Mucosa of rectum (tissue), 2 donors: ENCODE measurements at regions not wholly inside any gene's neighbourhood (a gene's known extent, or its start where the extent isn't known, plus 50 kb on each side); places are given as distances from the start of the nearest gene placed in this dataset.

Experiments used
- H3K27ac ChIP-seq, 2 donors: one replicate each; pipeline ENCODE4 v1.7.0; 2013; ENCODE audit warnings: inconsistent platforms in 2 of 2, low read depth in 2 of 2, low read length in 2 of 2
- H3K27me3 ChIP-seq, 2 donors: one replicate each; pipeline ENCODE4 v1.7.0; 2013; ENCODE audit warnings: low read length in 2 of 2; ENCODE audit not compliant: control insufficient read depth in 2 of 2, insufficient read depth in 2 of 2
- H3K36me3 ChIP-seq, 2 donors: one replicate each; pipeline ENCODE4 v1.7.0; 2013; ENCODE audit warnings: low read length in 2 of 2; ENCODE audit not compliant: control insufficient read depth in 2 of 2, insufficient read depth in 2 of 2
- H3K4me1 ChIP-seq, 2 donors: one replicate each; pipeline ENCODE4 v1.7.0; 2013; ENCODE audit warnings: low read length in 2 of 2, mild to moderate bottlenecking in 1 of 2; ENCODE audit not compliant: control insufficient read depth in 2 of 2, insufficient read depth in 2 of 2
- H3K4me3 ChIP-seq, 2 donors: one replicate each; pipeline ENCODE4 v1.7.0; 2013; ENCODE audit warnings: low read length in 2 of 2
- H3K9ac ChIP-seq, 2 donors: one replicate each; pipeline ENCODE4 v1.7.0; 2013; ENCODE audit warnings: low read length in 2 of 2, low read depth in 1 of 2, mild to moderate bottlenecking in 1 of 2
- H3K9me3 ChIP-seq, 2 donors: one replicate each; pipeline ENCODE4 v1.7.0; 2013; ENCODE audit warnings: low read length in 2 of 2; ENCODE audit not compliant: control insufficient read depth in 2 of 2
- donor health status: healthy.
- donor health status: Normal muscosa, but diverticular disease.

GRCh38 chr6:163925839-163926238, 511.3 kb downstream of the QKI start:
- Histone ChIP-seq H3K36me3 (no peaks in the 10 kb centered on the region), H3K9ac (no peak overlapping the region), H3K4me3 (no peak overlapping the region), H3K9me3 (no peaks in the 10 kb centered on the region), H3K4me1 (no peaks in the 10 kb centered on the region), H3K27me3 (no peaks in the 10 kb centered on the region), H3K27ac (no peak overlapping the region)

DNA sequence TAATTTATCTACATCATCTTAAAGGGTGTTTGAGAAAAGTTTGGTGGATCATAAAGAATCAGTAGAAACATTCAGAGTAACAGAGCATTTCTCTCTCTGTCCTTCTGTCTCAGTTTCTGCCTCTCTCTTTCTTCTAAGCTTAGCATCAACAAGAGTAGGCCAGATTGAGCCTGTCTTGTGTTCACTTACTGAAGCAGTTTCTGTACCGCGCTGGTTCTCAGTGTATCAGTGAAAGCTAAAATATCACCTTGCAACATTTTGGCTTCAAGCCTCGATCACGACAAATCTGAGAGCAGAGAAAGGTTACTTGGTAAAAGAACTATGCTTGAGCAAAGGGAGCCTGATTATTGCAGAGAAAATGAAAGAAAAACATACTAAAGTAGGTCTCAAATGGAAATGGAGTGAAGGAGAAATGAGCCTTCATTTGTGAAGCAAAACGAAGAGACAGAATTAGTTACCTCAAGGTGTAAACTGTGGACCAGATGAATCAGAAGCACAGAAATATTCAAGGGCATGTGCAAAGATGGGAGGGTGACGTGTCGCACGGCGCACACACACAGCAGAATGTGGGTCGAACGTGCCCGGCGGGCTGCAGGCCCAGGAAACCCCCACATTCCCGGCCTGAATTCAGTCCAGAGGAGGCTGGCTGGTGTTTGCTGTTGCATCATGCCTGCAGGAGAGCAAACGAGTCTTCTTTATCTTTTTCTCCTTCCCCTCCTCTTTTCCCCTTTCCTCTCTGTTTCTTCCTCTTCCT, 509.3 kb downstream of the QKI start:
- no peak overlapping the region for H3K27ac ChIP-seq
- no peaks in the 10 kb centered on the region for H3K36me3 ChIP-seq
- no peak overlapping the region for H3K4me3 ChIP-seq
- no peak overlapping the region for H3K9ac ChIP-seq
- no peaks in the 10 kb centered on the region for H3K4me1 ChIP-seq
- no peaks in the 10 kb centered on the region for H3K9me3 ChIP-seq
- H3K27me3 ChIP-seq = no peaks in the 10 kb centered on the region

DNA sequence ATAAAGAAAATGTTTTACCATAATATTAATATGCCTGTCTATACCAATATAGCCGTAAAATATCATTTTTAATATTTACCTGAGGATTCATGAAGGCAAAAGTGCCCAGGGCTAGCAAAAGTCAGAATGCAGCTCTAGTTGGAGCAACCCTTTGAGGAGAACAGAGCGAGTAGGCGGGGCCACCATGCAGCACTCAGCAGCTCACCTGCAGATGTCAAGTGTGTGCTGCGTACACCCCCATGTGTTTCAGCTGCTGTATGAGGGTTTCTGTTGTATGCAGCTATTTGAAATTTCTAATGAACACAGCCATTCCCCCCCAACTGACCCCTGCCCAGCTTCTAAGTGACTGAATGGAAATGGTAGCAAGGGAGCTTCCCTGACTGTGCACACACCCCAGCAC, 508.0 kb downstream of the QKI start:
- Histone ChIP-seq H3K9me3 (no peaks in the 10 kb centered on the region), H3K27me3 (no peaks in the 10 kb centered on the region), H3K4me3 (no peak overlapping the region), H3K27ac (no peak overlapping the region), H3K9ac (no peak overlapping the region), H3K36me3 (no peaks in the 10 kb centered on the region), H3K4me1 (no peaks in the 10 kb centered on the region)

DNA sequence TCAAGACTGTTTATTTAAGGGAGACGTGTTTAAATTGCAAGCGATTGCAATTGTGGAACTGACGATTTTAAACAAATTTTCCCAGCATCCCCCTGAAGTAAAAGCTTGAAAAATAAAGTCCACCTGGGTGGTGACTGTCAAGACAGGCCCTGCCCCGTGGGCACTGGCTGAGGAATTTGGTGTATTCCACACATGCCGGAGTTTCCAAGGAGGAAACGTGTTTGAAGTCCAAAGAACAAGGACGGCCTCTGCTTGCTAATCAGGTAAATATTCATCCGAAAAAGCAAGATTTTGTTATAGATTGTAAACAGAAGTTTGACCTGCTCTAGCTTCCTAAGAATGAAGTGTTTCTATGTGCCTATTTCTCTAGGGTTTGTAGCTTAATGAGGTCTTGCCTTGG, 505.1 kb downstream of the QKI start:
- Histone ChIP-seq H3K27ac (no peak overlapping the region), H3K9me3 (no peaks in the 10 kb centered on the region), H3K9ac (no peak overlapping the region), H3K36me3 (no peaks in the 10 kb centered on the region), H3K4me3 (no peak overlapping the region), H3K4me1 (no peaks in the 10 kb centered on the region), H3K27me3 (no peaks in the 10 kb centered on the region)

GRCh38 chr6:163916315-163917081, 502.0 kb downstream of the QKI start:
- Histone ChIP-seq H3K4me3 (no peak overlapping the region), H3K27ac (no peak overlapping the region), H3K9ac (no peak overlapping the region)

GRCh38 chr6:163915131-163915530, 500.6 kb downstream of the QKI start:
- no peak overlapping the region for H3K27ac ChIP-seq
- H3K9me3 ChIP-seq = no peaks in the 10 kb centered on the region
- H3K4me3 ChIP-seq = no peak overlapping the region
- H3K27me3 ChIP-seq = no peaks in the 10 kb centered on the region
- no peaks in the 10 kb centered on the region for H3K4me1 ChIP-seq
- no peaks in the 10 kb centered on the region for H3K36me3 ChIP-seq
- H3K9ac ChIP-seq = no peak overlapping the region

More at GRCh38 chr6:163916315-163917081, 502.0 kb downstream of the QKI start:
- Histone ChIP-seq H3K9me3 (no peaks in the 10 kb centered on the region), H3K4me1 (no peaks in the 10 kb centered on the region), H3K27me3 (no peaks in the 10 kb centered on the region), H3K36me3 (no peaks in the 10 kb centered on the region)

- no peak overlapping the region for H3K9ac ChIP-seq
- H3K27ac ChIP-seq = no peak overlapping the region
- H3K4me1 ChIP-seq = no peaks in the 10 kb centered on the region
- no peaks in the 10 kb centered on the region for H3K27me3 ChIP-seq
- H3K4me3 ChIP-seq = no peak overlapping the region
- no peaks in the 10 kb centered on the region for H3K9me3 ChIP-seq
- H3K36me3 ChIP-seq = no peaks in the 10 kb centered on the region
These were observed 498.5 kb downstream of the QKI start for GRCh38 chr6:163913045-163913444.

DNA sequence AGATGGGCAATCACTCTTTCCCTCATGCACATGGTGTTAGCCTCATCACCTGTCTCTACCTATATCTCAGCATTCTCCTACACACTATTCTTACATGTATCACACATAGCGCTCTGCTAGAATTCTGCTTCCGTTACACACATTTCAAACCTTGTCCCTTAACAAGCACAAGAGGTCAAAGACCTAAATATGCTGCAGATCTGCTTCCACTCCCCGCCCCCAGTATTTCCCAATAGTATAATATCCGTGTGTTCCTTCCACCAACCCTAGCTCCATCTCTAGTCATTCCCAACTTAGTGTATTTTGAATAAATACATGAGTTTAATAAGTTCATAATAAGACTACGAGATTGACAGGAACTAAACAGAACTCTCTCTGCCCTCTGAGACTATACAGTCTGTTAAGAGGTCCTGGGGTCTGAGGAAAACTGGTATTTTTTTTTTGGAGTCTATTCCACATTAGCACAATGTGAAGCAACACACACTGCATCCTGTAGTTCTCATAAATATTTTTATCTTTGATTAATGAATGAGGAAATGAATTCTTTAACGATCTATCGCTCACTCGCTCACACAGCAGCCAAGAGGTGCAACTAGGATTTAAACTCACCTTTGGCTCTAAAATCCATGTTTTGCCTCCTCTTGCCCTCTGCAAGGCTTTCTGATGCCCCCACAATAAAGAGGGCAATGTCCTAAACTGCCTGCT, 491.6 kb downstream of the QKI start:
- H3K4me3 ChIP-seq = no peak overlapping the region
- no peak overlapping the region for H3K27ac ChIP-seq
- no peaks in the 10 kb centered on the region for H3K27me3 ChIP-seq
- H3K4me1 ChIP-seq = no peaks in the 10 kb centered on the region
- no peaks in the 10 kb centered on the region for H3K36me3 ChIP-seq
- no peak overlapping the region for H3K9ac ChIP-seq
- H3K9me3 ChIP-seq = peaks cover 0 to 2% of the 10 kb centered on the region in 2 donors

DNA sequence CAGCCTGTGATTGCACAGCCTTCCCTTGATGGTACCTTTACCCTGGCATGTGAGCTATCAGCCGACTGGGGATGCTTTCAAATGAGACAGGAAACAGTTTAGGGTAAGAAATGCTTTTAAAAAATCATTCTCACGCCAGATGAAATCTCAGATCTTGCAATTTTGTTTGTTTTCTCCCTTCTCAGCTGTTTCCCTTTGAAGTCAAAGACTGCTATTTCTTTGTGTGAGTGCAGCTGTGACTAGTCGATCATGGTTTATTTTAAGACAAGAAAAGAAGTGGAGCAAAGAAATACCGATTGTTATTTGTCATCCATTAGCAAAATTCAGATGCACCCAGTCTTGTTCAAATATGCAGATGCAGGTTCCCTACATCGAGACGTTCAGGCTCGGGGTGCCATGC, 489.7 kb downstream of the QKI start:
- H3K27ac ChIP-seq = no peak overlapping the region
- no peaks in the 10 kb centered on the region for H3K27me3 ChIP-seq
- H3K4me1 ChIP-seq = no peaks in the 10 kb centered on the region
- H3K4me3 ChIP-seq = no peak overlapping the region
- peaks cover 0 to 2% of the 10 kb centered on the region in 2 donors for H3K9me3 ChIP-seq
- H3K9ac ChIP-seq = no peak overlapping the region
- H3K36me3 ChIP-seq = no peaks in the 10 kb centered on the region

DNA sequence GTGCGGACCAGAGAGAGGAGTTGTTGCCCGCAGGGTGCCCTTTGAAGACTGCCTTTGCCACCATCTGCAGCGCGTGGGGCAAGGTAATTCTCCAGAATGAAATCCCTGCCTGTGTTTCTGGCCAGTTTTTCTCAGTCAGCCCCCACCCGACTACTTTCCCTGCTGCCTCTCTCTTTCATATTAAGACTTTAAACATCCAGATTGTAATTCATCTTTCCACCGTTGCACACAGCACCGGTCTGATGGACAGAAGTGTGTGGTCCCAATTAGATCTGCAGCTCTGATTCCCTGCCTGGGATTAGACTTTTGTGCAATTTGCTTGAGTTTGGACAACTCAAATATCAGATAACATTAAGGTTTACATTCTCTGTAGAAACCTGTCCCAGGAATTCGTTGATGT, 489.0 kb downstream of the QKI start:
- H3K4me3 ChIP-seq = no peak overlapping the region
- H3K27me3 ChIP-seq = no peaks in the 10 kb centered on the region
- H3K36me3 ChIP-seq = no peaks in the 10 kb centered on the region
- no peak overlapping the region for H3K9ac ChIP-seq
- no peak overlapping the region for H3K27ac ChIP-seq
- peaks cover 0 to 2% of the 10 kb centered on the region in 2 donors for H3K9me3 ChIP-seq
- no peaks in the 10 kb centered on the region for H3K4me1 ChIP-seq
